Psoas muscle (tissue), 7 donors: ENCODE measurements at regions not wholly inside any gene's neighbourhood (a gene's known extent, or its start where the extent isn't known, plus 50 kb on each side); places are given as distances from the start of the nearest gene placed in this dataset.

Experiments used
- ATAC-seq, 4 donors: fragments of 200-7000 bp; cut with Tn5 transposase; one replicate each; pipeline ENCODE4 v1.9.1; 2020; ENCODE audit warnings: moderate library complexity in 3 of 4, mild to moderate bottlenecking in 2 of 4
- DNase-seq, 2 donors: peaks; one replicate each; pipeline ENCODE4 v3.0.0-alpha.2; 2020
- H3K27ac ChIP-seq: fragments of 200-600 bp; one replicate; pipeline ENCODE4 v1.8.0; 2022
- H3K27me3 ChIP-seq, 3 donors: fragments of 200-600 bp in 1 of 3; one replicate each; pipeline versions ENCODE4 v1.6.1 to v1.8.0; 2013 to 2022; ENCODE audit warnings: low read length in 2 of 3, mild to moderate bottlenecking in 2 of 3, moderate library complexity in 1 of 3; ENCODE audit not compliant: insufficient read depth in 3 of 3
- H3K36me3 ChIP-seq, 2 donors: fragments of 200-600 bp in 1 of 2; one replicate each; pipeline versions ENCODE4 v1.6.1 to v1.8.0; 2013 to 2022; ENCODE audit warnings: low read depth in 1 of 2, mild to moderate bottlenecking in 1 of 2, moderate library complexity in 1 of 2; ENCODE audit not compliant: insufficient read depth in 1 of 2
- H3K4me1 ChIP-seq: fragments of 200-600 bp; one replicate; pipeline ENCODE4 v1.8.0; 2022
- H3K4me3 ChIP-seq: fragments of 200-600 bp; one replicate; pipeline ENCODE4 v1.8.0; 2022; ENCODE audit warnings: mild to moderate bottlenecking
- H3K9me3 ChIP-seq: fragments of 200-600 bp; one replicate; pipeline ENCODE4 v1.8.0; 2022
- CTCF ChIP-seq: fragments of 200-600 bp; IDR thresholded peaks from one replicate; pipeline ENCODE4 v1.8.0; 2022; ENCODE audit warnings: antibody characterized with exemption
- WGBS, 3 donors: extraction: QIAGEN DNeasy Blood & Tissue Kit; methylation state at CpG; one replicate each; pipeline versions ENCODE4 v1.1.6 to v1.1.7; 2013; 5-methylcytosine and 5-hydroxymethylcytosine counted together
- intact Hi-C, 2 donors: fragments of 100-400 bp; cut with DNase I; formaldehyde crosslinking; loops; one replicate each; pipeline versions ENCODE4 v1.11.0 to v1.14.2; 2022
- donor health status: healthy with polysubstance abuse.
- donor health status: DM: no; HTN: no; CAD: no; lungs with moderate emphysema.
- donor health status: Bipolar disorder and iron deficiency.
- donor health status: healthy.
- donor health status: DM: yes; HTN: yes; CAD: no.
- donor health status: DM: no; HTN: no; CAD: no.
- donor health status: DM: yes; HTN: yes; CAD: no.

GRCh38 chr12:65517656-65518210, 239.2 kb downstream of the MSRB3 start:
- TF ChIP-seq CTCF, result no peak
- no peak overlapping the region for H3K4me3 ChIP-seq
- no peak for DNase-seq
- H3K27ac ChIP-seq, result no peak overlapping the region
- no peaks in the 10 kb centered on the region for H3K9me3 ChIP-seq
- no peaks in the 10 kb centered on the region for H3K27me3 ChIP-seq
- WGBS, 3 donors, result 81 to 92% (median 90%) methylated on average over 1 of the region's 1 CpG
- intact Hi-C loops, result no loop called here
- ATAC-seq, result no peak
- H3K36me3 ChIP-seq, result no peaks in the 10 kb centered on the region
- no peaks in the 10 kb centered on the region for H3K4me1 ChIP-seq

GRCh38 chr12:65518771-65519170, 240.3 kb downstream of the MSRB3 start:
- no peak for DNase-seq
- Histone ChIP-seq H3K4me3 (no peak overlapping the region), H3K36me3 (no peaks in the 10 kb centered on the region), H3K9me3 (no peaks in the 10 kb centered on the region), H3K4me1 (no peaks in the 10 kb centered on the region), H3K27me3 (no peaks in the 10 kb centered on the region), H3K27ac (no peak overlapping the region)
- intact Hi-C loops, result no loop called here
- TF ChIP-seq CTCF, result no peak
- no peak for ATAC-seq

GRCh38 chr12:65520658-65521057, 242.2 kb downstream of the MSRB3 start:
- no peak for DNase-seq
- Histone ChIP-seq H3K27ac (no peak overlapping the region), H3K27me3 (no peaks in the 10 kb centered on the region), H3K36me3 (no peaks in the 10 kb centered on the region), H3K4me3 (no peak overlapping the region), H3K4me1 (no peaks in the 10 kb centered on the region), H3K9me3 (no peaks in the 10 kb centered on the region)
- no peak for TF ChIP-seq CTCF
- ATAC-seq, result no peak
- 94 to 100% (median 100%) methylated on average over 1 of the region's 1 CpG for WGBS, 3 donors
- intact Hi-C loops, result no loop called here

- no peak overlapping the region for H3K27ac ChIP-seq
- intact Hi-C loops, result no loop called here
- DNase-seq (no peak), ATAC-seq (no peak)
- 65 to 72% (median 70%) methylated on average over 12 of the region's 12 CpGs for WGBS, 3 donors
- no peaks in the 10 kb centered on the region for H3K4me1 ChIP-seq
- H3K36me3 ChIP-seq, result no peaks in the 10 kb centered on the region
- no peak overlapping the region for H3K4me3 ChIP-seq
- TF ChIP-seq CTCF, result no peak
- no peaks in the 10 kb centered on the region for H3K27me3 ChIP-seq
- peaks cover 4% of the 10 kb centered on the region for H3K9me3 ChIP-seq
These were observed 244.7 kb downstream of the MSRB3 start for GRCh38 chr12:65522956-65523860.
